OCI-LY3 (cell line): ENCODE measurements at regions not wholly inside any gene's neighbourhood (a gene's known extent, or its start where the extent isn't known, plus 50 kb on each side); places are given as distances from the start of the nearest gene placed in this dataset.

Experiments
- H2AFZ ChIP-seq: fragments of 200-600, 300-600 bp; shearing (Covaris generic); 2 replicates; pipeline ENCODE4 v1.6.0; 2014; ENCODE audit warnings: antibody characterized with exemption, low read depth, low read length
- H3K27ac ChIP-seq: fragments of 200-600, 300-600 bp; sonication (generic); 2 replicates; pipeline ENCODE4 v1.5.1; 2014; ENCODE audit warnings: mild to moderate bottlenecking, low read length, moderate library complexity, mixed read lengths
- H3K27me3 ChIP-seq: fragments of 200-600, 300-600 bp; sonication (generic); 2 replicates; pipeline ENCODE4 v1.6.1; 2014; ENCODE audit warnings: low read depth, low read length, mixed read lengths
- H3K36me3 ChIP-seq: fragments of 200-600, 300-600 bp; sonication (generic); replicated peaks from 2 replicates; pipeline ENCODE3; 2014; ENCODE audit warnings: low read depth, low read length, mixed read lengths
- H3K4me1 ChIP-seq: fragments of 300-600, 200-600 bp; sonication (generic); 2 replicates; pipeline ENCODE4 v1.6.1; 2014; ENCODE audit warnings: low read length, mixed read lengths
- H3K4me2 ChIP-seq: fragments of 200-600, 300-600 bp; sonication (generic); 2 replicates; pipeline ENCODE4 v1.6.1; 2014; ENCODE audit warnings: low read length, mixed read lengths
- H3K4me3 ChIP-seq: fragments of 300-600, 200-600 bp; sonication (generic); 2 replicates; pipeline ENCODE4 v1.5.1; 2014; ENCODE audit warnings: antibody characterized with exemption, mild to moderate bottlenecking, low read length, moderate library complexity
- H3K79me2 ChIP-seq: fragments of 300-600, 200-600 bp; shearing (Covaris generic); 2 replicates; pipeline ENCODE4 v1.6.1; 2014; ENCODE audit warnings: mild to moderate bottlenecking, low read length, mixed read lengths
- H3K9ac ChIP-seq: fragments of 300-600, 200-600 bp; shearing (Covaris generic); 2 replicates; pipeline ENCODE4 v1.6.0; 2014; ENCODE audit warnings: mild to moderate bottlenecking, low read length, moderate library complexity
- H3K9me3 ChIP-seq: fragments of 200-600, 300-600 bp; shearing (Covaris generic); 2 replicates; pipeline ENCODE4 v1.6.1; 2014; ENCODE audit warnings: low read length, mixed read lengths; ENCODE audit not compliant: insufficient read depth
- H4K20me1 ChIP-seq: fragments of 200-600, 300-600 bp; sonication (generic); 2 replicates; pipeline ENCODE4 v1.6.1; 2016; ENCODE audit warnings: low read length, mixed read lengths; ENCODE audit not compliant: insufficient read depth
- CTCF ChIP-seq: fragments of 200-600, 300-600 bp; sonication (generic); IDR thresholded peaks from 2 replicates; pipeline ENCODE4 v1.5.1; 2014; ENCODE audit warnings: antibody characterized with exemption, low read length, low read depth
- EZH2phosphoT487 ChIP-seq: fragments of 200-600 bp; shearing (Covaris generic); IDR thresholded peaks from 2 replicates; pipeline ENCODE4 v1.6.1; 2018; ENCODE audit warnings: antibody characterized with exemption, mixed run types, low read depth

GRCh38 chr9:126017758-126018157, 270.6 kb downstream of the PBX3 start:
- no peak overlapping the region for H3K27ac ChIP-seq

GRCh38 chr9:126020836-126021235, 273.7 kb downstream of the PBX3 start:
- Histone ChIP-seq H4K20me1 (no peaks in the 10 kb centered on the region), H2AFZ (no peak overlapping the region), H3K9me3 (no peaks in the 10 kb centered on the region), H3K27me3 (no peaks in the 10 kb centered on the region), H3K27ac (no peak overlapping the region), H3K36me3 (no peaks in the 10 kb centered on the region), H3K4me1 (no peaks in the 10 kb centered on the region), H3K4me2 (no peak overlapping the region), H3K9ac (no peak overlapping the region), H3K4me3 (no peak overlapping the region), H3K79me2 (no peaks in the 10 kb centered on the region)
- TF ChIP-seq EZH2phosphoT487 (no peak), CTCF (no peak)

More at GRCh38 chr9:126017758-126018157, 270.6 kb downstream of the PBX3 start:
- Histone ChIP-seq H3K9me3 (no peaks in the 10 kb centered on the region), H3K4me1 (no peaks in the 10 kb centered on the region), H4K20me1 (no peaks in the 10 kb centered on the region), H3K36me3 (no peaks in the 10 kb centered on the region), H2AFZ (no peak overlapping the region), H3K9ac (no peak overlapping the region), H3K4me2 (no peak overlapping the region), H3K4me3 (no peak overlapping the region), H3K27me3 (no peaks in the 10 kb centered on the region), H3K79me2 (no peaks in the 10 kb centered on the region)
- TF ChIP-seq CTCF, result no peak
- no peak for TF ChIP-seq EZH2phosphoT487

- Histone ChIP-seq H3K36me3 (no peaks in the 10 kb centered on the region), H2AFZ (no peak overlapping the region), H4K20me1 (no peaks in the 10 kb centered on the region), H3K79me2 (no peaks in the 10 kb centered on the region), H3K27ac (no peak overlapping the region), H3K4me3 (no peak overlapping the region), H3K27me3 (no peaks in the 10 kb centered on the region), H3K4me1 (no peaks in the 10 kb centered on the region), H3K9me3 (no peaks in the 10 kb centered on the region), H3K9ac (no peak overlapping the region), H3K4me2 (no peak overlapping the region)
- TF ChIP-seq EZH2phosphoT487 (no peak), CTCF (no peak)
These were observed 276.8 kb downstream of the PBX3 start for GRCh38 chr9:126023962-126024361.

GRCh38 chr9:126024581-126025230, 277.5 kb downstream of the PBX3 start:
- Histone ChIP-seq H4K20me1 (no peaks in the 10 kb centered on the region), H3K4me3 (no peak overlapping the region), H3K4me1 (no peaks in the 10 kb centered on the region), H3K9ac (no peak overlapping the region), H3K9me3 (no peaks in the 10 kb centered on the region), H3K27me3 (no peaks in the 10 kb centered on the region), H3K27ac (no peak overlapping the region), H3K4me2 (no peak overlapping the region), H2AFZ (no peak overlapping the region), H3K36me3 (no peaks in the 10 kb centered on the region), H3K79me2 (no peaks in the 10 kb centered on the region)
- TF ChIP-seq CTCF, result no peak
- TF ChIP-seq EZH2phosphoT487, result no peak
